ENCODE measurements at regions not wholly inside any gene's neighbourhood (a gene's known extent, or its start where the extent isn't known, plus 50 kb on each side); places are given as distances from the start of the nearest gene placed in this dataset.

DNA sequence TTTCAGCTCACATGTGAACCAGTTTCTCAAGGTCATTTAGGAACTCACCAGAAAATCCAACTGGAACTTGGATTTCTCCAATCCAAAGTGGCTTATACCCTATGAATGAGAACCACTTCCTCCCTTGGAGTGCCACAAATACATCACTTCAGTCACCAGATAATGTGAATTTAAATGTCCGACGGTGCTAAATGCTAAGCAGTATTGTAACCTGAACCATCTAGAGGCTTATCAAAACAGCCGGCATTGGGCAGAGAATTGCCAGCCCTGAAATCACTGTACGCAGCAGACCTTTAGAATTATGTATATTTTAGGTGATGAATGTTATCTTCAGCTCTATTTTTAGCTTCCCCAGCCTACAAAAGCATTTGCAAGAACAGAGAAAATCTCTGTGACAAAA, 76.8 kb upstream of the COX20 start:
- TF ChIP-seq, protein P1, sequence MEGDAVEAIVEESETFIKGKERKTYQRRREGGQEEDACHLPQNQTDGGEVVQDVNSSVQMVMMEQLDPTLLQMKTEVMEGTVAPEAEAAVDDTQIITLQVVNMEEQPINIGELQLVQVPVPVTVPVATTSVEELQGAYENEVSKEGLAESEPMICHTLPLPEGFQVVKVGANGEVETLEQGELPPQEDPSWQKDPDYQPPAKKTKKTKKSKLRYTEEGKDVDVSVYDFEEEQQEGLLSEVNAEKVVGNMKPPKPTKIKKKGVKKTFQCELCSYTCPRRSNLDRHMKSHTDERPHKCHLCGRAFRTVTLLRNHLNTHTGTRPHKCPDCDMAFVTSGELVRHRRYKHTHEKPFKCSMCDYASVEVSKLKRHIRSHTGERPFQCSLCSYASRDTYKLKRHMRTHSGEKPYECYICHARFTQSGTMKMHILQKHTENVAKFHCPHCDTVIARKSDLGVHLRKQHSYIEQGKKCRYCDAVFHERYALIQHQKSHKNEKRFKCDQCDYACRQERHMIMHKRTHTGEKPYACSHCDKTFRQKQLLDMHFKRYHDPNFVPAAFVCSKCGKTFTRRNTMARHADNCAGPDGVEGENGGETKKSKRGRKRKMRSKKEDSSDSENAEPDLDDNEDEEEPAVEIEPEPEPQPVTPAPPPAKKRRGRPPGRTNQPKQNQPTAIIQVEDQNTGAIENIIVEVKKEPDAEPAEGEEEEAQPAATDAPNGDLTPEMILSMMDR (conservative IDR thresholded peaks at IDR 0.05) = no peak
- Mint-ChIP-seq H3K36me3 (ENCODE audit: low read depth) (no peaks in the 10 kb centered on the region), H3K27me3 (ENCODE audit: low read depth) (no peaks in the 10 kb centered on the region), H3K4me1 (peaks cover 5% of the 10 kb centered on the region), H3K27ac (ENCODE audit: unreplicated experiment) (no peak overlapping the region), H3K9me3 (no peaks in the 10 kb centered on the region), H3K4me3 (no peak overlapping the region)
- no peak for DNase-seq (ENCODE audit: low read depth, low spot score)

DNA sequence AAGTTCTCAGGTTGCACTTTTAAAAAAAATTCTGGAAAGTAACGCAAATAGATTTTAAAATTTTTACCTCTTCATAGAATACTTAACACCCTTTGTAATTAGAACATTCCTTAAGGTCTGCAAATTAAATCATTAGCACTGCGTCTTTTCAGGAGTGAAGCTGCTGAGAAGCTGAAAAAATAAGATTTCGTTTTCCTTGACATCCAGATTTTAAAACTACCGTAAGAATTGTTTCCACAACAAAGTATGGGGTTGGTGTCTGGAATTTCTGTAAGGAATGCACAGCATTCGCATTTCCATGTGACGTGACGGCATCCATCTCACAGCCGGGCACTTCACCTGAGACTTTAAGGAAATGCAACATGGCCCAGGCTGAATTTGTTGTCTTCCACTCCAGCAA, 76.3 kb upstream of the COX20 start:
- Mint-ChIP-seq H3K4me1 (peaks cover 5% of the 10 kb centered on the region), H3K27me3 (ENCODE audit: low read depth) (no peaks in the 10 kb centered on the region), H3K36me3 (ENCODE audit: low read depth) (no peaks in the 10 kb centered on the region), H3K4me3 (no peak overlapping the region), H3K9me3 (no peaks in the 10 kb centered on the region), H3K27ac (ENCODE audit: unreplicated experiment) (no peak overlapping the region)
- TF ChIP-seq, protein P1 (conservative IDR thresholded peaks at IDR 0.05) = no peak
- no peak for DNase-seq (ENCODE audit: low read depth, low spot score)

DNA sequence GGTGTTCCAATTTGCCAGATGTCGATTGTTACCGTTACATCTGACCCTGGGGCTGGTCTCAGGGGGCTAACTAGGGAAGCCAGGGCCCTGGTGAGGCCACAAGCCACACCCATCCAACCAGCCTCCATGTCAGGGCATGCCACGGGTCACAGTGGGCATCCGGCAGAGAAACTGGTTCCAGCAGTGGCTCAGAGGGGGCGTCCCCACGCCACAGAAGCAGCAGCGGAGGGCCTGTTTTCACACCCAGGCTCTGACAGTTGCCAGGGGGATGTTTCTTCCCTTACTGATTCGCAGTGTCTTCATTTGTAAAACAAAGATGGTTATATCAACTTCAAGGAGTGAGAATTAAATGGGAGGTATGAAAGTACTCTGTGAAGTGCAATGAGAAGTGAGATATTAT, 75.0 kb upstream of the COX20 start:
- Mint-ChIP-seq H3K9me3 (no peaks in the 10 kb centered on the region), H3K27ac (ENCODE audit: unreplicated experiment) (no peak overlapping the region), H3K4me1 (peaks cover 5% of the 10 kb centered on the region), H3K4me3 (no peak overlapping the region), H3K36me3 (ENCODE audit: low read depth) (no peaks in the 10 kb centered on the region), H3K27me3 (ENCODE audit: low read depth) (peaks cover 3% of the 10 kb centered on the region)
- no peak for DNase-seq (ENCODE audit: low read depth, low spot score)
- TF ChIP-seq, protein P1 (conservative IDR thresholded peaks at IDR 0.05) = no peak

DNA sequence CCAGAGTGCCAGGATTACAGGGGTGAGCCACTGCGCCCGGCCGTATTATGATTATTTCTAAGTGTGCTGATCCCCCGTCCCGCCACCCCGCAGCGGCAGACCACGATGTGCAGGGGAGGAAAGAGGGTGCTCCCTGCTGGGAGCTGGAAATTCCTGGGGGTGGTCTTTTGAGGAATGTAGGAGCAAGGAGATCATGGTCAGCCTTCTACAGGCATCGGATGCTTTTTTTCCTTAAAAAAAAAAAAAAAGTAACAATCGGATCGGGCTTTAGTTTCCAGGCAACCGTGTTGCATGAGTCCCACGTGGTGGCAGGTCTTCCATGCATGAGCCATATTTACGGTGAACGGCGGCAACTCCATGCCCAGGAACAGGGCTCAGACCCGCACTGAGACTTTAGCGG, 74.2 kb upstream of the COX20 start:
- H3K4me1 Mint-ChIP-seq = peaks cover 5% of the 10 kb centered on the region
- TF ChIP-seq, protein P1 (conservative IDR thresholded peaks at IDR 0.05) = no peak
- H3K9me3 Mint-ChIP-seq = no peaks in the 10 kb centered on the region
- H3K27me3 Mint-ChIP-seq (ENCODE audit: low read depth) = peaks cover 3% of the 10 kb centered on the region
- no peak overlapping the region for H3K4me3 Mint-ChIP-seq
- H3K27ac Mint-ChIP-seq (ENCODE audit: unreplicated experiment) = no peak overlapping the region
- DNase-seq (ENCODE audit: low read depth, low spot score) = no peak
- no peaks in the 10 kb centered on the region for H3K36me3 Mint-ChIP-seq (ENCODE audit: low read depth)

DNA sequence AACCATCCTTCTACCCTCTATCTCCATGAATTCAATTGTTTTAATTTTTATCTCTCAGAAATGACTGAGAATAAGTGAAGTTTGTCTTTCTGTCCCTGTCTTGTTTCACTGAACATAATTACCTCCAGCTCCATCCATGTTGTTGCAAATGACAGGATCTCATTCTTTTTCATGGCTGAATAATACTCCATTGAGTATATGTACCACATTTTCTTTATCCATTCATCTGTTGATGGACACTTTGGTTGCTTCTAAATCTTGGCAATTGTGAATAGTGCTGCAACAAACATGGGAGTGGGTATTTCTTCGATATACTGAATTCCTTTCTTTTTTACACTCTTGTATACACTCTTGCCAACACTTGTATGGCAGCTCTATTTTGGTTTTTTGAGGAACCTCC, 72.8 kb upstream of the COX20 start:
- Mint-ChIP-seq H3K4me1 (peaks cover 11% of the 10 kb centered on the region), H3K27me3 (ENCODE audit: low read depth) (peaks cover 3% of the 10 kb centered on the region), H3K9me3 (peaks cover 6% of the 10 kb centered on the region), H3K4me3 (no peak overlapping the region), H3K27ac (ENCODE audit: unreplicated experiment) (no peak overlapping the region), H3K36me3 (ENCODE audit: low read depth) (no peaks in the 10 kb centered on the region)
- no peak for DNase-seq (ENCODE audit: low read depth, low spot score)
- TF ChIP-seq, protein P1 (conservative IDR thresholded peaks at IDR 0.05) = no peak

DNA sequence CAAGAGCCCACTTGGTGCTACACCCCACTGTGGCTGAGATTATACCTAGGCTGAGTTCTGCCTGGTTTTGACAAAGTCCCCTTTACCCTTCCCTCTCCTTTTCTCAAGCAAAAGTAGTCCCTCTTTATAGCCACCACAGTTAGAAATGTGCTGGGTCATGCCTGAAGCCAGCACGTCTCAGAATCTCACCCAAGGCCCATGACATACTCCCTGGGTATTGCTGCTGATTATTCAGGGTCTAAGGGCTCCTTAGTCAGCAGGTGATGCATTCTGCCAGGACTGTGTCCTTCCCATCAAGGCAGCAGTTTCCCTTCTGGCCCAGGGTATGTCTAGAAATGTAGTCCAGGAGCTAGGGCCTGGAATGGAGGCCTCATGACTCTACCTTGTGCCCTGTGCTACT, 67.3 kb upstream of the COX20 start:
- Mint-ChIP-seq H3K36me3 (ENCODE audit: low read depth) (no peaks in the 10 kb centered on the region), H3K4me1 (peaks cover 11% of the 10 kb centered on the region), H3K27me3 (ENCODE audit: low read depth) (peaks cover 3% of the 10 kb centered on the region), H3K27ac (ENCODE audit: unreplicated experiment) (peak overlapping the region; percentile 72), H3K9me3 (peaks cover 6% of the 10 kb centered on the region), H3K4me3 (no peak overlapping the region)
- DNase-seq (ENCODE audit: low read depth, low spot score) = no peak
- TF ChIP-seq, protein P1 (conservative IDR thresholded peaks at IDR 0.05) = no peak

Measured in neural crest cell (in vitro differentiated cells).